Gastroesophageal sphincter (tissue), 4 donors: ENCODE measurements at regions not wholly inside any gene's neighbourhood (a gene's known extent, or its start where the extent isn't known, plus 50 kb on each side); places are given as distances from the start of the nearest gene placed in this dataset.

Experiments used
- ATAC-seq: fragments of 150-250 bp; one replicate; pipeline ENCODE4 v1.9.1; 2016; ENCODE audit warnings: mild to moderate bottlenecking, moderate library complexity
- H3K27ac ChIP-seq, 4 donors: fragments of 200-600 bp; sonication (generic) in 3 of 4; 1 replicate in 3 of 4; 2 replicates in 1 of 4; pipeline ENCODE4 v1.5.1; 2016 to 2019
- H3K27me3 ChIP-seq: fragments of 200-600 bp; sonication (generic); one replicate; pipeline ENCODE4 v1.5.1; 2019
- H3K36me3 ChIP-seq, 2 donors: fragments of 200-600 bp; sonication (generic); one replicate each; pipeline ENCODE4 v1.5.1; 2019; ENCODE audit warnings: control low read depth in 1 of 2
- H3K4me1 ChIP-seq, 3 donors: fragments of 200-600 bp; sonication (generic); 1 replicate in 2 of 3; 2 replicates in 1 of 3; pipeline ENCODE4 v1.5.1; 2016 to 2019; ENCODE audit warnings: control low read depth in 2 of 3
- H3K4me3 ChIP-seq, 2 donors: fragments of 200-600 bp; sonication (generic); one replicate each; pipeline ENCODE4 v1.5.1; 2019; ENCODE audit warnings: mild to moderate bottlenecking in 1 of 2, moderate library complexity in 1 of 2
- H3K9me3 ChIP-seq, 3 donors: fragments of 200-600 bp; sonication (generic); one replicate each; pipeline ENCODE4 v1.5.1; 2017 to 2019; ENCODE audit warnings: control low read depth in 2 of 3
- EP300 ChIP-seq: sonication (generic); formaldehyde crosslinking; IDR thresholded peaks from one replicate; pipeline ENCODE4 v1.6.1; 2017; ENCODE audit warnings: antibody characterized with exemption, mild to moderate bottlenecking
- POLR2A ChIP-seq, 2 donors: fragments of 450-650 bp; IDR thresholded peaks; one replicate each; pipeline ENCODE4 v1.6.1; 2017; ENCODE audit warnings: antibody characterized with exemption in 2 of 2, mild to moderate bottlenecking in 2 of 2, moderate library complexity in 1 of 2
- POLR2AphosphoS5 ChIP-seq: sonication (generic); formaldehyde crosslinking; IDR thresholded peaks from one replicate; pipeline ENCODE4 v1.6.1; 2017; ENCODE audit warnings: antibody characterized with exemption
- WGBS, 2 donors: methylation state at CpG; one replicate each; pipeline ENCODE4 v1.1.5; 2018; ENCODE audit warnings: low coverage in 1 of 2; 5-methylcytosine and 5-hydroxymethylcytosine counted together
- TF ChIP-seq, protein P1 (sequence below), 4 experiments: fragments of 200-600 bp in 2 of 4; fragments of 450-650 bp in 2 of 4; sonication (generic) in 1 of 4; IDR thresholded peaks; one replicate each; pipeline ENCODE4 v1.5.1; 2017 to 2019; ENCODE audit warnings: antibody characterized with exemption in 4 of 4, mild to moderate bottlenecking in 2 of 4, moderate library complexity in 2 of 4

GRCh38 chr12:114878781-114879180 is 194.8 kb upstream of the TBX3 start:
- no peak overlapping the region for H3K27ac ChIP-seq
- H3K4me3 ChIP-seq: no peak overlapping the region
- H3K9me3 ChIP-seq: no peaks in the 10 kb centered on the region
- TF ChIP-seq POLR2AphosphoS5: no peak
- TF ChIP-seq POLR2A (IDR thresholded peaks at IDR 0.05): no peak
- TF ChIP-seq, protein P1, sequence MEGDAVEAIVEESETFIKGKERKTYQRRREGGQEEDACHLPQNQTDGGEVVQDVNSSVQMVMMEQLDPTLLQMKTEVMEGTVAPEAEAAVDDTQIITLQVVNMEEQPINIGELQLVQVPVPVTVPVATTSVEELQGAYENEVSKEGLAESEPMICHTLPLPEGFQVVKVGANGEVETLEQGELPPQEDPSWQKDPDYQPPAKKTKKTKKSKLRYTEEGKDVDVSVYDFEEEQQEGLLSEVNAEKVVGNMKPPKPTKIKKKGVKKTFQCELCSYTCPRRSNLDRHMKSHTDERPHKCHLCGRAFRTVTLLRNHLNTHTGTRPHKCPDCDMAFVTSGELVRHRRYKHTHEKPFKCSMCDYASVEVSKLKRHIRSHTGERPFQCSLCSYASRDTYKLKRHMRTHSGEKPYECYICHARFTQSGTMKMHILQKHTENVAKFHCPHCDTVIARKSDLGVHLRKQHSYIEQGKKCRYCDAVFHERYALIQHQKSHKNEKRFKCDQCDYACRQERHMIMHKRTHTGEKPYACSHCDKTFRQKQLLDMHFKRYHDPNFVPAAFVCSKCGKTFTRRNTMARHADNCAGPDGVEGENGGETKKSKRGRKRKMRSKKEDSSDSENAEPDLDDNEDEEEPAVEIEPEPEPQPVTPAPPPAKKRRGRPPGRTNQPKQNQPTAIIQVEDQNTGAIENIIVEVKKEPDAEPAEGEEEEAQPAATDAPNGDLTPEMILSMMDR (IDR thresholded peaks at IDR 0.05): no peak
- TF ChIP-seq EP300: no peak
- 84 to 97% methylated on average over 3 to 4 of the region's 4 CpGs for WGBS, 2 donors
- no peak for ATAC-seq
- H3K36me3 ChIP-seq: no peaks in the 10 kb centered on the region
- H3K4me1 ChIP-seq: no peaks in the 10 kb centered on the region
- H3K27me3 ChIP-seq: peaks cover 5% of the 10 kb centered on the region

DNA sequence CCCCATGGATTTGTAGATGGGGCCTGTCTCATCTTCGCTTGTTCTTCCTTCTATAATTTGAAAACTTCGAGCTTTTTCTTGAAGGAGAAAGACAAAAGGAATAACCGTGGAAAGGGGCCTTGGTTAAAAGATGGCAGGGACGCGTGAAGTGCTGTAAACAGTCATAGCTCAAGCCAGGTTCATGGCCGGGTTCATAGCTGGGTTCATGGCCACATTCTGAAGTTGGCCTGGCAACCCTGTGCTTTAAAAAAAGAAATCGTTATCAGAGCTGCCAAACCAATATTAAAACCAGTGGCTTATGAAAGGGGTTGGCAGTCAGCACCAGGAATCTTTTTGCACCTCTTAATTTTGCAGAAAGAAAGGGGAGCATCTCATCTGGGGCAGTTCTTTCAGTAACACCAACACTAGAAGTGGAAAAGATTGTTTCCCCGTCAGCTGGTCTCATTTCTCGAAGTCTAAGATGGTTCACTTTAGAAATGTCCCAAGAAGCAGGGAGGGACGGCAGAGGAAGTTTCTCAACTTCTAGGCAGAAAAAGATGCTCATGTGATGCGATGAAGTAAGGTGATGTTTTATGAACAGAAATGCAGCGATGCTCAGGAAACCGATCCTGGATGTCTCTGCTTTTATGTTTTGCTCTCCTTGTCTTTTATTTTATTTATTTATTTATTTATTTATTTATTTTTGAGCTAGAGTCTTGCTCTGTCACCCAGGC is 193.1 kb upstream of the TBX3 start:
- Histone ChIP-seq H3K36me3 (no peaks in the 10 kb centered on the region), H3K27ac (no peak overlapping the region)
- WGBS, 2 donors: 88 to 90% methylated on average over 12 to 13 of the region's 13 CpGs

GRCh38 chr12:114875313-114875712 is 191.3 kb upstream of the TBX3 start:
- Histone ChIP-seq H3K4me3 (no peak overlapping the region), H3K27me3 (no peaks in the 10 kb centered on the region), H3K4me1 (no peaks in the 10 kb centered on the region), H3K36me3 (no peaks in the 10 kb centered on the region), H3K9me3 (no peaks in the 10 kb centered on the region), H3K27ac (no peak overlapping the region)
- TF ChIP-seq, protein P1 (IDR thresholded peaks at IDR 0.05): no peak
- TF ChIP-seq EP300 (no peak), POLR2AphosphoS5 (no peak), POLR2A (IDR thresholded peaks at IDR 0.05) (no peak)
- WGBS, 2 donors: 77 to 80% methylated on average over 3 to 7 of the region's 7 CpGs
- no peak for ATAC-seq

More for the DNA sequence above, 193.1 kb upstream of the TBX3 start:
- TF ChIP-seq EP300 (no peak), POLR2A (IDR thresholded peaks at IDR 0.05) (no peak), POLR2AphosphoS5 (no peak)
- TF ChIP-seq, protein P1 (IDR thresholded peaks at IDR 0.05): no peak
- H3K9me3 ChIP-seq: no peaks in the 10 kb centered on the region
- no peak for ATAC-seq
- no peaks in the 10 kb centered on the region for H3K27me3 ChIP-seq
- H3K4me3 ChIP-seq: no peak overlapping the region
- no peaks in the 10 kb centered on the region for H3K4me1 ChIP-seq

DNA sequence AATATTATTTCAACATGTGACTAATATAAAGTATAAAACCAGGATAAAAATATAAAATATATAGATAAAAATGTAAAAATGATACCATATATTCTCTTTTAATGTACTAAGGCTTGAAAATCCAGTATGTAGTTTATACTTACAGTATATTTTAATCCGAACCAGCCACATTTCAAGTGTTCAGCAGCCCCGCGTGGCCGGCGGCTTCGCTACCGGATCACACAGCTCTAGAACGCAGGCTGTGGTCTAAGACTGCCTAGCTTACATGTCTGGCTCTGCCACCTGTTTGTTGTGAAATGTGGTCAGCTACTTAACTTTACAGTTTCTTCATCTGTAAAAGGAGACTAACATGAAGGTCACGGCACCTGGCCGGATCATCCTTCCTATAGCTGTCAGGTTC is 189.7 kb upstream of the TBX3 start:
- H3K4me3 ChIP-seq: no peak overlapping the region
- no peaks in the 10 kb centered on the region for H3K36me3 ChIP-seq
- 96% methylated on average over 9 to 10 of the region's 10 CpGs for WGBS, 2 donors
- H3K9me3 ChIP-seq: no peaks in the 10 kb centered on the region
- ATAC-seq: no peak
- H3K4me1 ChIP-seq: no peaks in the 10 kb centered on the region
- H3K27me3 ChIP-seq: peaks cover 3% of the 10 kb centered on the region
- no peak overlapping the region for H3K27ac ChIP-seq
- TF ChIP-seq POLR2A (IDR thresholded peaks at IDR 0.05): no peak
- no peak for TF ChIP-seq POLR2AphosphoS5
- no peak for TF ChIP-seq EP300
- TF ChIP-seq, protein P1 (IDR thresholded peaks at IDR 0.05): no peak
